Stomach (tissue), 8 donors: ENCODE measurements at regions not wholly inside any gene's neighbourhood (a gene's known extent, or its start where the extent isn't known, plus 50 kb on each side); places are given as distances from the start of the nearest gene placed in this dataset.
"Not testable (repeated sequence)": the region's sequence is repeated elsewhere in the genome, so short reads cannot be mapped to it uniquely, and the experiment has no call there.

Source experiments
- DNase-seq, 2 donors: peaks; one replicate each; pipeline versions ENCODE4 v3.0.0 to v3.0.0-alpha.2; 2013 to 2019
- H3K27ac ChIP-seq, 5 donors: fragments of 200-600 bp in 4 of 5; sonication (generic) in 4 of 5; one replicate each; pipeline ENCODE4 v1.5.1; 2013 to 2019; ENCODE audit warnings: mild to moderate bottlenecking in 1 of 5, moderate library complexity in 1 of 5
- H3K27me3 ChIP-seq, 3 donors: fragments of 200-600 bp; sonication (generic); one replicate each; pipeline ENCODE4 v1.5.1; 2017 to 2019; ENCODE audit warnings: mixed run types in 1 of 3
- H3K36me3 ChIP-seq, 4 donors: fragments of 200-600 bp; sonication (generic); 1 replicate in 3 of 4; 2 replicates in 1 of 4; pipeline ENCODE4 v1.5.1; 2016 to 2019
- H3K4me1 ChIP-seq, 4 donors: fragments of 200-600 bp; sonication (generic); one replicate each; pipeline ENCODE4 v1.5.1; 2016 to 2019
- H3K4me3 ChIP-seq, 4 donors: fragments of 200-600 bp; sonication (generic) in 3 of 4; one replicate each; pipeline ENCODE4 v1.5.1; 2016 to 2019; ENCODE audit warnings: mild to moderate bottlenecking in 1 of 4
- H3K9me3 ChIP-seq, 4 donors: fragments of 200-600 bp; sonication (generic); one replicate each; pipeline ENCODE4 v1.5.1; 2016 to 2019
- CTCF ChIP-seq, 7 experiments: fragments of 450-650 bp in 4 of 7; fragments of 200-600 bp in 3 of 7; sonication (generic) in 3 of 7; IDR thresholded peaks; one replicate each; pipeline ENCODE4 v1.5.1; 2016 to 2019; ENCODE audit warnings: antibody characterized with exemption in 7 of 7, control low read depth in 2 of 7, mild to moderate bottlenecking in 1 of 7
- EP300 ChIP-seq: sonication (generic); formaldehyde crosslinking; IDR thresholded peaks from one replicate; pipeline ENCODE4 v1.6.1; 2017; ENCODE audit warnings: antibody characterized with exemption
- POLR2A ChIP-seq, 4 donors: fragments of 450-650 bp; IDR thresholded peaks; one replicate each; pipeline ENCODE4 v1.6.1; 2016; ENCODE audit warnings: antibody characterized with exemption in 4 of 4, control low read depth in 2 of 4, mild to moderate bottlenecking in 1 of 4, moderate library complexity in 1 of 4
- POLR2AphosphoS5 ChIP-seq, 3 donors: sonication (generic); formaldehyde crosslinking; IDR thresholded peaks; one replicate each; pipeline ENCODE4 v1.6.1; 2016; ENCODE audit warnings: antibody characterized with exemption in 3 of 3
- WGBS, 5 donors: extraction: QIAGEN DNeasy Blood & Tissue Kit in 3 of 5; methylation state at CpG; one replicate each; pipeline versions ENCODE4 v1.1.5 to v1.1.7; 2013 to 2018; 5-methylcytosine and 5-hydroxymethylcytosine counted together
- intact Hi-C: fragments of 100-400 bp; cut with DNase I; formaldehyde crosslinking; loops from one replicate; pipeline ENCODE4 v1.15.1; 2023; ENCODE audit warnings: low total_unique reads
- donor health status: healthy with polysubstance abuse.
- donor health status: Bipolar disorder and iron deficiency.
- donor health status: healthy.

DNA sequence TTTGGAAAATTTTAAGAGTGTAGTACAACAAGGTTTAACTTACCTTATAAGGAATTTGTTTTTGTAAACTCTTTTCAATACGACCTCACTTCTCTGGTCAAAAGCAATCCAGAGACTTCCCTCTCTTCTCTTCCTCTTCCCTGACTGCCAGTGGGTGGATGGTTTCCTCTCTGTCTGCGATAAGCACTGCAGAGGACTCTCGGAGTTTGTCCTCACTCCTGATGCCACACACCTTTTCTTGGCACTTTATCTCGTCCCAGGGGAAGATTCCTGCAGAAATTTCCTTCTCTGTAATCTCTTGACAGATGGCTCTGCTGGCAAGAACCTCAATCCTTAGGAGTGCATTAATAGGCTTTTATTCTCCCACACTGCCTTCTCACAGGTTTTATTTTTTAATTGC lies 641.6 kb downstream of the NR2F1-AS1 start:
- Histone ChIP-seq H3K27ac (no peak overlapping the region), H3K27me3 (no peaks in the 10 kb centered on the region), H3K9me3 (no peaks in the 10 kb centered on the region), H3K4me3 (no peak overlapping the region), H3K4me1 (no peaks in the 10 kb centered on the region), H3K36me3 (no peaks in the 10 kb centered on the region)
- no peak for TF ChIP-seq EP300
- TF ChIP-seq POLR2AphosphoS5 (IDR thresholded peaks at IDR 0.05): no peak
- TF ChIP-seq CTCF (IDR thresholded peaks at IDR 0.05): no peak
- no peak for TF ChIP-seq POLR2A (IDR thresholded peaks at IDR 0.05)
- WGBS, 5 donors: 20 to 26% (median 22%) methylated on average over 4 of the region's 4 CpGs
- intact Hi-C loops: no loop called here
- DNase-seq: no peak

DNA sequence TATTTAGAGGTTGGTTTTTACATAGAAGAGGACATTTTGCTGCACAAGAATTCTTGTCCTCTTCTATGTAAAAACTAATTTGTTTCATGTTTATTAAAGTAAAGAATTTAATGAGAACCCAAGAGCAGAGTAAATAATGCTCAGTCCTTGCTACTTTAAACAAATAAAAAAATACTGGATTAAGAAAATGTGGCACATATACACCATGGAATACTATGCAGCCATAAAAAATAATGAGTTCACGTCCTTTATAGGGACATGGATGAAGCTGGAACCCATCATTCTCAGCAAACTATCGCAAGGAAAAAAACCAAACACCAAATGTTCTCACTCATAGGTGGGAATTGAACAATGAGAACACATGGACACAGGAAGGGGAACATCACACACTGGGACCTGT lies 643.6 kb downstream of the NR2F1-AS1 start:
- H3K27me3 ChIP-seq, H3K36me3 ChIP-seq, intact Hi-C loops, H3K27ac ChIP-seq, H3K4me1 ChIP-seq, DNase-seq, H3K4me3 ChIP-seq, H3K9me3 ChIP-seq: not testable (repeated sequence)
- WGBS, 5 donors: 71 to 91% (median 82%) methylated on average over 2 of the region's 2 CpGs

DNA sequence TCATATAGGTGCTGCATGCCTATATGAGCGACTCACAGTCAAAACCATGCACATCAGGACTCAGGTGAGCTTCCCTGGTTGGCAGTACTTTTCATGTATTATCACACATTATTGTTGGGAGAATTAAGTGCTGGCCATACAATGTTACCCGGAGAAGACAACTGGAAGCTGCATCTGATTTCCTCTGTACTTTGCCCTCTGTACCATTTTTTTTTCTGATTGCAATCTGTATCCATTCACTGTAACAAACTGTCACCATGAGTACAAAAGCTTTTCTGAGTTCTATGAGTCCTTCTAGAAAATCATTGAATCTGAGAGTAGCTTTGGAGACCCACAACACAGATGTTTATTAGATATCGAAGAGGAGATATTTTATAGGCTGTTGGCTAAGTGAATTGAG lies 651.0 kb downstream of the NR2F1-AS1 start:
- Histone ChIP-seq H3K9me3 (no peaks in the 10 kb centered on the region), H3K27me3 (no peaks in the 10 kb centered on the region), H3K27ac (no peak overlapping the region), H3K36me3 (no peaks in the 10 kb centered on the region), H3K4me3 (no peak overlapping the region), H3K4me1 (no peaks in the 10 kb centered on the region)
- intact Hi-C loops: no loop called here
- 71 to 91% (median 72%) methylated on average over 3 of the region's 3 CpGs for WGBS, 5 donors
- DNase-seq: no peak
- no peak for TF ChIP-seq POLR2A (IDR thresholded peaks at IDR 0.05)
- no peak for TF ChIP-seq CTCF (IDR thresholded peaks at IDR 0.05)
- no peak for TF ChIP-seq EP300
- no peak for TF ChIP-seq POLR2AphosphoS5 (IDR thresholded peaks at IDR 0.05)

GRCh38 chr5:92927291-92927778 lies 653.7 kb downstream of the NR2F1-AS1 start:
- Histone ChIP-seq H3K27me3 (no peaks in the 10 kb centered on the region), H3K4me3 (no peak overlapping the region), H3K4me1 (no peaks in the 10 kb centered on the region), H3K9me3 (no peaks in the 10 kb centered on the region), H3K27ac (no peak overlapping the region), H3K36me3 (no peaks in the 10 kb centered on the region)
- WGBS, 5 donors: 37 to 71% (median 61%) methylated on average over 4 of the region's 4 CpGs
- DNase-seq: peak in 1 of 2 donors; percentile 48
- intact Hi-C loops: no loop called here
- TF ChIP-seq POLR2A (IDR thresholded peaks at IDR 0.05) (no peak), POLR2AphosphoS5 (IDR thresholded peaks at IDR 0.05) (no peak), CTCF (IDR thresholded peaks at IDR 0.05) (no peak), EP300 (no peak)

- TF ChIP-seq CTCF (IDR thresholded peaks at IDR 0.05) (no peak), POLR2A (IDR thresholded peaks at IDR 0.05) (no peak), POLR2AphosphoS5 (IDR thresholded peaks at IDR 0.05) (no peak), EP300 (no peak)
- no peaks in the 10 kb centered on the region for H3K9me3 ChIP-seq
- intact Hi-C loops: no loop called here
- H3K4me1 ChIP-seq: no peaks in the 10 kb centered on the region
- no peak overlapping the region for H3K27ac ChIP-seq
- H3K27me3 ChIP-seq: no peaks in the 10 kb centered on the region
- H3K4me3 ChIP-seq: no peak overlapping the region
- no peaks in the 10 kb centered on the region for H3K36me3 ChIP-seq
- WGBS, 5 donors: 36 to 44% (median 39%) methylated on average over 1 of the region's 1 CpG
- DNase-seq: no peak
These were observed 657.1 kb downstream of the NR2F1-AS1 start for GRCh38 chr5:92923885-92924284.
